Fibroblast of peridontal ligament (primary cell): ENCODE measurements at regions not wholly inside any gene's neighbourhood (a gene's known extent, or its start where the extent isn't known, plus 50 kb on each side); places are given as distances from the start of the nearest gene placed in this dataset.
"Not testable (repeated sequence)": the region's sequence is repeated elsewhere in the genome, so short reads cannot be mapped to it uniquely, and the experiment has no call there.

ENCODE experiments used
- DNase-seq: peaks from one replicate; pipeline ENCODE4 v3.0.0-alpha.2; 2010; ENCODE audit errors: extremely low read depth

DNA sequence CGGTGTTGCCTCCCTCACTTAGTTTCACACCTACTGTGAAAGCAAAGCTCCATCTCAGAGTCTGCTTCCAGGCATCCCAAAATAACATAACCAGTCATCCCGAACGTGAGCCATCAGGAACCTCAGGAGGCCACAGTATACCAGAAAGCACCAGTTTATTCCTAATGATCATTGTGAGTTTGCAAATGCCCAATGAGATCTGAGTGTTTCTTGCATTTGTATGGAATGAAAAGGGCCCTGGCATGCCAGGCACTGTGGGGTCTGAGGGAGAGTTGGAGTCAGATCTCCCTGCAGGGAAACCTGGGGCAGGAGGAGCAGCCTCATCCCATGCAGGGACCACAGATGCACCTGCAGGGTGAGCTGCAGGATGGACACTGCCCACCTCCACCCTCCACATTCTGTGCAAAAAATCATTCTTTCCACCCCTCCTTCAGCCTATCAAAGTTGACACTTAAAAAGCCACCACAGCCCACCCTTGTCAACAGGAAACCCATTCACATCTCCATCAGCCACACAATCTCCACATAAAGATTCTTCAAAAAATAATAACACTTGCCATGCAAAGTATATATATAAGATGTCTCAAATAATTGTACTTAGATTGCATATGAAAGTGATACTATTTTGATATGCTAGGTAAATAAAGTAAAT is 112.3 kb downstream of the GGTLC2 start:
- not testable (repeated sequence) for DNase-seq

DNA sequence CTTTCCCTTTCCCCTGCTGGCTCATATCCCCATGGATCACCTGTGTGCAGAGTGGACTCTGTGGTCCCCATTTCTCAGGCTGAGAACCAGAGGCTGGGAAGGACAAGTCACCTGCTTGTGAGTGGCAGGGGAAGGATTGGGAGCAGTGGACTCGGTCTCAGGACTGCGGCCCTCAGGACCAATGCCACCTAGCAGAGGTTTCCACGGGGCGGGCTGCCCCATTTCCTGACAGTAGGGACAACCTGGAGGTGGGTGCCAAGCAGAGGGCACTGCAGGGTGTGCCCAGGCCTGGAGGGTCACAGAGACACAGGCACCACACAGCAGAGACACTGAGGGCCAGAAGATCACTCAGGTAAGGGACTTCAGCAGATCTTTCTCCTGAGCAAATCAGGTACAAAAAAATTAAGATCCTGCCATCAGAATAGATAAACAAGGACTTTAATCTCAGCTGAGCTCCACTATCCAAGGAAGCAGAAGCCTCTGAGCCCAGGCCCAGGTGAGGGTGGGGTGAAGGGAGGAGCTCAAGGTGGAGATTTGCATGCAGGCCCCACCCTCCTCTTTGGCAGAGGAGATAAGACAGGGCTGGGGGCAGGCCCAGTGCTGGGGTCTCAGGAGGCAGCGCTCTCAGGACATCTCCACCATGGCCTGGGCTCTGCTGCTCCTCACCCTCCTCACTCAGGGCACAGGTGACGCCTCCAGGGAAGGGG is 113.8 kb downstream of the GGTLC2 start:
- not testable (repeated sequence) for DNase-seq

DNA sequence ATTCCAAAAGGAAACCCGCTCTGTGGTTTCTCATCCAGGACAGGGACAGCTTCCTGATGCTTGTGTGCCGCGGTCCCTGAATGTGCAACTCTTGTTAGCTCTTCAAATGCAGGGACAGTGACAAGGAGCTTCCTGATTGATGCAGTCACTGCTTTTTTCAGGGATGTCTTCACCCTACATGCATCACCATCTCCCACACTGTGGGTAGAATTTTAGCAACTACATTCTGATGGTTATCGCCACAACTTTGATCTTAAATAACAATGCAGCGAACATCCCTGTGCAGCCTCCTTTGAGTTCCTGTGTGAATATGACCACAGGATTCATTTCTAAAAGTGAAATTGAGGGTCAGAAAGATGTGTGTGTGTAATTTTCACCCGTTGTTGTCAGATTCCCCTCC is 115.0 kb downstream of the GGTLC2 start:
- DNase-seq, result no peak

DNA sequence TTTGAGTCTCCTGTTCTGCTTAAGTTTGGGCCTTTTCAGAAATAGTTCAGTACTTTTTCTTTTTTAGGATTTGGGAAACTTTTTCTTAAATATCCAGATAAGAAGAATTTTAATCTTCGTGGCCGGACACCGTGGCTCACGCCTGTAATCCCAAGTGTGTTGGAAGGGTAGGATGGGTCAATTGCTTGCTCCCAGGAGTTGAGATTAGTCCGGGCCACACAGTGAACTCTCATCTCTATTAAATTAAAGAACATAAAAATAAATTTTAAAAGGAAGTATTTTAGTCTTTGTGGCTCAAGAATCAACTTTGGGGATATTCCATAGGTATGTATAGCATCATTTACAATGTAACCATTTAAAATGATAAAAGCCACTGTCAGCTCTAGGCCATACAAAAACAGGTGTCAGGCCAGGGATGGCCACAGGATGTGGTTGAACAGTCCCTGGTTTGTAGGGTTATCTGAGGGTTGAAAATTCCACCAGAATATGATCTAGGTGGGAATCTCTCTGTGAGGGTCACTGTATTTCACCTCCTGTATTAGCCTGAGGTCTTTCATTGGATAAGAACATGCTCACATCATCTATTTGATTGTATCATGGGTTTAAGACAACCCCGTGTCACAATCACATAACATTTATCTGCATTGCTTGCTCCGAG is 115.6 kb downstream of the GGTLC2 start:
- no peak for DNase-seq

DNA sequence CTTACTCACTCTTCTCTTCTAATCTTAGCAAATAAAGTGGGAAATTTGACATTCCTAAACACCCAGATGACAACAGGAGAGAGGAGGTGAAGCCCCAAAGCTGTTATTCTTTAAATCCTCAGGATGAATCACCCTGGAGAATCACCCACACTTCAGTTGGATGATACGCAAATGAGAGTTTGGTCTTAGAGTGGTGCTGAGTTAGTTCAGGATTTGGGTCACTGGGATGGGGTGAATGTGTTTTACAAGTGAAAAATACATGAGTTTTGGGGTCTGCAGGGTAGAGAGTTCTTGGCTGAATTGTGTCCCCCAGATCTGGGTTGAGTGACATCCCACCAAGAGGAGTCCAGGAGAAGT is 117.2 kb downstream of the GGTLC2 start:
- DNase-seq, result no peak

DNA sequence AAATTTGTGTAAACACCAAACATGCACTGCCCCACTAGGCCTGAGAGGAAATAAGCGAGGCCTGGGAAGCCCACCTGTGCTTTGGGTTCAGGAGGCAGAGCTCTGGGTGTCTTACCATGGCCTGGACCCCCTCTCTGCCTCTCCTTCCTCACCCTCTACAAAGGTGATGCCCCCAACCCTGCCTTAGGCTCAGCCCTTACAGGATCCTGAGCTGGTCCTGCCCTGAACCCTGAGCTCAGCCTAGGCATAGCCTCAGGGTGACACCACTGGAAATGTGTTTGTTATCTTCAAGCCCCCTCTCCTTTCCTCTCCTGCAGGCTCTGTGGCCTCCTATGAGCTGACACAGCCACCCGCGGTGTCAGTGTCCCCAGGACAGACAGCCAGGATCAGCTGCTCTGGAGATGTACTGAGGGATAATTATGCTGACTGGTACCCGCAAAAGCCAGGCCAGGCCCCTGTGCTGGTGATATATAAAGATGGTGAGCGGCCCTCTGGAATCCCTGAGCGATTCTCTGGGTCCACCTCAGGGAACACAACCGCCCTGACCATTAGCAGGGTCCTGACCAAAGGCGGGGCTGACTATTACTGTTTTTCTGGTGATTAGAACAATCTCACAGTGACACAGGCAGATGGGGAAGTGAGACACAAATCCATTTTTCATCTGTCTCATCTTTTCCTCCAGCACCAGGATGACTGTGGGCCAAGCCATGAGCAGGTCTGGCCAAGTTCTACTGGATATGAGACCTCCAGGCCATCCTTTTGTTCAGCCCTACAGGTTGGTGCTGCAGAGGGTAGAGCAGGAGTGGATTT is 117.8 kb downstream of the GGTLC2 start:
- no peak for DNase-seq

DNA sequence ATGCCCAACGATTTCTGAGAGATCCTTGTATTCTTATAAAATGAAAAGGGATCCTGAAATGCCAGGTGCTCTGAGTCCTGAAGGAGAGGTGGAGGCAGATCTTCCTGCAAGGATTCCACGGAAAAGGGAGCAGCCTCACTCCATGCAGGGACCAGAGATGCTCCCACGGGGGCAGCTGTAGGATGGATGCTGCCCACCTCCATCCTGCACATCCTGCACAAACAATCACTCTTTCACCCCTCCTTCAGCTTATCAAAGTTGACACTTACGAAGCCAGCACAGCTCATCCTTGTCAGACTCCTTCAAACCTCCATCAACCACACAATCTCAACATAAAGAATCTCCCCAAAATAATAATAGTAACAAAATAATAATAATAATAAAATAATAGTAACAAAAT is 119.1 kb downstream of the GGTLC2 start:
- DNase-seq, result no peak

DNA sequence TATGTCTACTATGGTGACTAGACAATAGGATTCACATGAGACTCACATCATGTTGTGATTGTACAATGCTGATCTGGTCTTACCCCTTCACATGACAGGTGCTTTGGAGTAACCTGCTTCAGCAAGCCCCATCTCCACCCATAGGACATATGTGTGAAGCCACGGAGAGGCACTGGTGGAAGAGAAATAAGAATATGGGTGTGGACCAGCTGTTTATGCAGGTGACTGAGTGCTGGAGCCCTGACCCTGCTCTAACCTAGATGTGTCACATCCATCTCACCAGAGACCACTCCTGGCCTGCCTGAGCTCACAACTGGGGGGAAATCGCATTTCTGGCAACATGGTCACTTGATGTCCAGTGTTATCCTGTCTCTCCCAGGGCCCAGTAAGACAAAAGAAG is 119.7 kb downstream of the GGTLC2 start:
- DNase-seq, result no peak

DNA sequence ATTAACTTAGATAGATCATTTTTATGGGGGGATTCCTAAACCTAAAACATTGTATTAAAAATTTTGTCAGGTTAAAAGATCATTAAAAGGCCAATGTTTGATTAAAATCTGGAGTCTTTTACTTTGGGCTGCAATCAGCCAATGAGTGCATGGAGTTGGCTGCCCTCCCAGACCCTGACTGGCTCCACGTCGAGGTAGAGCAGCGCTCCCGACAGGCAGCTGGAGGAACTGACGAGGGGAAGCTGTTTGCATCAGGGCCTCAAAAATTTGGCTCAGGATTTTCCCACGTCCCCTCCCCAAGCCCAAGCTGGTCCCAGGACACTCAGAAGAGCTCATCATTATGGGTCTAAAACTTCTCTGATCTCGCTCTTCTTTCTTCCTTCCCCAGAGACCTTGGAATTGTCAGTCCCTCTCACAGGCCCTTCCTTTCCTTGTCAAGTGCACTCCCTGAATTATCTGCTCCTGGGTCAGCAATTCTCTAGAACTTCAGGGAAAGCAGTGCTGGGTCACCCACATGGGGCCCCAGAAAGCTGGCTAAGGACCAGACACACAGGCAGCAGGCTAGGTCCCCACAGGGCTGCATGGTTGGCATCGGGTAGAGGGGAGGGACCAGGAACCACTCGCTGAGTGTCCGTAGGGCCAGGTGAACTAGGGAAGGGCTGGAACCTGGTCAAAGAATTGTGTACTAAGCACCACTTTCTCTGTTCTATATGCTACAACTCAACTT is 119.6 kb upstream of the IGLL5 start:
- DNase-seq, result no peak

DNA sequence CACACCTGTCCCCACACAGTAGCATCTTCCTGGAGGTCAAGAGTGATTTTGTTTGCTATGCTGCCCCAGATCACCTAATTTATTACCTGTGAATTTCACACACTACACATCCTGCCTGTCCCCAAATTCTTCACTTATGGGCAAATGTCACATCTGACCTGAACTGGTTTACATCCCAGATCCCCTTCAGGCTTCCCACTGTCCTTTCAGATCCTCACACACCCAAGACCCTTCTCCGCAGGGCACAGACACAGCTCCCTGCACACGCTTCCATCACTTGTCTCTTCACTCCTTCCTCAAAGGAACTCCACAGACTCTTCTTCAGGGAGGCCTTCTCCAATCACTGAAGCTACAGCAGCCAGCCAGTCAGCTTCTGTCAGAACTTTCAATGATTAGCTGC is 118.7 kb upstream of the IGLL5 start:
- no peak for DNase-seq

DNA sequence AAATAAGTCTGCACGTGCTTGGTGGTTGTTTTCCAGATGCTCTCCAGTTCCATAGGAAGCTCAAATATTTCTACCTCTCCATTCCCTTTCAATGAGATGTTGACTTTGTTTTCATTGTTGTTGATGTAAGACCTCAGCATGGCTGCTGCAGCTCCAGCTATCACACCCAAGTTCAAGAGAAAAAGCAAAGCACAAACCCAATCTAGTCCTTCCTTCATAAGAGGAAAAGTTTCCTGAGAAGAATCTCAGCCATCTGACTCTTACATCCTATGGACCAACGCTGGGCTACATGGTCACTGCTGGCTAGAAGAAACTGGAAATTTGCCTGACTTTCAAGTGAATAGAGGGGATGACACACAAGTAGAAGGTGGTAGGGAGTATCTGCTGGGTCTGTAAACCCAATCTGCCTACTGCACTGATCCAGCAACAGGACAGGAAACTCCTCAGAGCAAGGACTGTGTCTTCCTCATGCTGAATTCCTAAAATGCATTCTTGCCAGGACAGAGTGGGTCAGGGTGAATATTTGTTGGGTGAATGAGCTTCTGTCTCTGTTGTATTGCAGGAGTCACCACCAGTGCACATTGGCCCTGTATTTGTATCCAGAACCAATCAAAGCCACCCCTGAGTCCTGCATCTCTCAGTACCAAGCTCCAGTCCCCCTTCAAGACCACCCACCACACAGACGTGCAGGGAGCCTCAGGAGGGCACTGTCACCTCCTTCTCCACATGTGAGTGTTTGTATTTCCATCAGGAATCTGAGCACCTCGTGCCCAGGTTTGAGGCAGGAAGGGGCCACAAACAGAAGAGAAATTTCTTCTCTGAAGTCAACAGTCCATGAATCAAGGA is 118.0 kb upstream of the IGLL5 start:
- no peak for DNase-seq

DNA sequence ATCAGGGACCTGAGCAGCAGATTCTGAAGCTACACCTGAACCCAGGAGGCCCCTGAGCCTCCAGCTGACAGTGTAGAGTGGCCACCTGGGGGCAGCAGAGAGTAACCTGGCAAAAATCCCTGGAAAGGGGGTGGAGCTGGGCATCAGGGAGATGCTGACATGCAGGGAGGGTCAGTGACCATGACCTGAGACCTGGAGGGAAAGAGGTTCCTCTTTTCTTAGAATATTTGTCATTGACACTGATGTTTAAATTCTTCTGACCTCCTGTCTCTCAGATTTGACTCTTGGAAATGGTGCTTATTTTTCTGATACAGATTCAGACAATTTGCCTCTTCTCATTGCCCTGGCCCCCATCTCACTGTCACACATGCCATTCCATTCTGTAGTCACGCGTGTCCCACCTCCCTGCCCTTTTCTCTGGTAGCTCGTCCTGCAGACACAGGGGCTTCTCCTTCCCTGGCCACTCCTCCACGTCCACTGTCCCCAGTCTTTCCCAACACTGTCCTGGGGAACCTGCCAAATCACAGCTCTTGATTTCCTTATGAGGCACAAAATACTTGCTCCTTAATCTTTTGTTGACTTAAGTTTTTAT is 117.2 kb upstream of the IGLL5 start:
- peak; percentile 14 for DNase-seq

DNA sequence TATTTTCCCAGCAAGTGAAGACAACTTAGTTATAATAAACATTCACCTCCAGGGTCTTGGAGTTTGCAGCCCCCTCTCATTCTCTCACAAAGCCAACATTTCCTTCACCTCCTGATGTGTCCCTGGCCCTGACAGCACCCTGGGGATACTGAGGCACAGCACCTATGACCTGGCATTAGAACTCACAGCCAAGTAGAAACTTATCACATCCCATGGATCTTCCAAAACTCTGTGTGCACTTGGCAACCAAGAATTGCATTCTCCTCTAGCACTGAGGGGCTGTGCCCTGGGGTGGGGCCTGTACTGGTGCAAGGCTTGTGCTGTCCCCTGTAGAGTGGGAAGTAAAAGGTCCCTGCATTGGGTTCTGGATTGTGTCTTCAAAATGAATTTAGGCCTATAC is 116.7 kb upstream of the IGLL5 start:
- no peak for DNase-seq

DNA sequence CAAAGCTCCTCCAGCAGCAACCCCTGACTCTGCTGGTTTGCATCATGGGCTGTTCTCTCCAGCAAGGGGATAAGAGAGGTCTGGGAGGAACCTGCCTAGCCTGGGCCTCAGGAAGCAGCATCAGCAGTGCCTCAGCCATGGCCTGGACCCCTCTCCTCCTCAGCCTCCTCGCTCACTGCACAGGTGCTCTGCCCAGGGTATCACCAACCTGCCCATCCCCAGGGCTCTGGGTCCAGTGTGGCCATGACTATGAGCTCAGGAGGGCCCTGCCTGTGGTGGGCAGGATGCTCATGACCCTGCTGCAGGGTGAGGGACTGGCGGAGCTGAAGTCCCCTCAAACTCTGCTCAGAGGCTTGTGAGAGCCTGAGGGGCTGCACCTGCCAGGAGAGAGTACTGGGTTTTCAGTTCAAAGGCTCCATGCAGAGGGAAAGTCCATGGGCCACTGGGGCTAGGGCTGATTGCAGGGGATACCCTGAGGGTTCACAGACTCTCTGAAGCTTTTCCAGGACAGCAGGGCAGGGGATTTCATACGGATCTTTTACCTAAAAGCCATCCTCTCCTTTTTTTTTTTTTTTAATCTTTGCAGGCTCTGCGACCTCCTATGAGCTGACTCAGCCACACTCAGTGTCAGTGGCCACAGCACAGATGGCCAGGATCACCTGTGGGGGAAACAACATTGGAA is 115.8 kb upstream of the IGLL5 start:
- DNase-seq, result no peak

DNA sequence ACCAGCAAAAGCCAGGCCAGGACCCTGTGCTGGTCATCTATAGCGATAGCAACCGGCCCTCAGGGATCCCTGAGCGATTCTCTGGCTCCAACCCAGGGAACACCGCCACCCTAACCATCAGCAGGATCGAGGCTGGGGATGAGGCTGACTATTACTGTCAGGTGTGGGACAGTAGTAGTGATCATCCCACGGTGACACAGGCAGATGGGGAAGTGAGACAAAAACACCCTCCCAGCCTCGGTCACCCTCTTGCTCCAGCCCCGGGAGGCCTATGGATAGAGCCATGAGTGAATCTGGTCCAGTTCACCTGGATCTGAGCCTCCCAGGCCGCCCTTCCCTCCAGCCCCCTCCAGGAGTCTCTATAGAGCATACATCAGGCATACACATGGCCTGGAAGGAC is 115.2 kb upstream of the IGLL5 start:
- no peak for DNase-seq

DNA sequence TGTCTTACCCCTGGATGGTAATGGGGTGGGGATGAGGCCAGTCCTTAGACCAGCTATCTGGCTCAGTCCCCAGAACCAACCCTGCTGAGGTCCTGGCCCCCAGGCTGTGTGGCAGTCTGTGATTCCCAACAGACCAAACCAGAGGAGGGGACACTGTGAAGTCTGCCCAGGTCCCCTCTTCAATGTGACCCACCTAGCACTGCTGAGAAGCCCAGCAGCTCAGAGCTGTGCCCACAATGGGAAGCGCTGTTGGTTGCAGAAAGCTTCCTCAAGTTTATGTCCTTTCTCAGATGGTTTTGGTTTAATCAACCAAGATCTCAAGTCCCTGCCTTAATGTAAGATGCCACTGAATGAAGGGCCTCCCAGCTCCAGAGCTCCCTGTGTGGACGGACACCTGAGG is 114.7 kb upstream of the IGLL5 start:
- no peak for DNase-seq

DNA sequence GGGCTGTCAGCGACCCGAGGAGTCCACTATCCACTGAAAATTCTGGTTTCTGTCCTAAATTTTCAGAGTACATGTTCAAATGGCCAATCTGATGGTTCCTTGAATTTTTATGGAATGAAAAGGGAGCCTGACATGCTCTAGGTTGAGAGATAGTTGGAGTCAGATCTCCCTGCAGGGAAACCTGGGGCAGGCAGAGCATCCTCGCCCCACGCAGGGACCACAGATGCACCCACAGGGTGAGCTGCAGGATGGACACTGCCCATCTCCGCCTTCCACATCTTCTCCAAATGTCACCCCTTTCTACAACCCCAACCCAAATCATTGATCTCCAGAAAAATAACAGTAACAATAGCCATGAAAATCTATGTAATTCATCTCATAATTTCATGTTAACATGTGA is 114.2 kb upstream of the IGLL5 start:
- DNase-seq, result no peak

DNA sequence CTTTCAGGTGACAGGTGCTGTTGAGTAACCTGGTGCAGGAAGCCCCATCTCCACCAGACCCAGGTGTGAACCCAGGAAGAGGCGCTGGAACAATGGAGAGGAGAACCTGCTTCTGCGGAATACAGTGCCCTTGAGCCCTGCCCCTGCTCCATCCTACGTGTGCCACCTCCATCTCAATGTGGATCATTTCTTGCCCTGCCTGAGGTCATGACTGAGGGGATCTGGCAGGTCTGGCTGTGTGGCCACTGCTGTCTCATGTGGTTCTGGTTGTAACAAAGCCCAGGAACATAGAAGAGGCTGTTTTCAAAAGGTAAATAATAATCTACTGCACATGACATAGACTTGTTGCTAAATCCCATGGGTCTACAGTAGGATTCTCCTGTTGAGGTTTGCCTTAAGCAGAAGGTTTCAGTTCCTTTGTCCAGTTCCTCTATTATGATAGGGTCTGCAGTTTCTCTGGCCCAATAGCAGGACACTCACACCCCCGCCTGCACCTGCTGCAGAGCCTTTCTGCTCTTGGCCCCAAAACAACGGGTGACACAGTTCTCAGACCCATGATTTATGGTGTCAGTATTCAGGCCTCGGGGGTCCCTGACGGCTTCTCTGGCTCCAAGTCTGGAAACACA is 113.5 kb upstream of the IGLL5 start:
- no peak for DNase-seq

DNA sequence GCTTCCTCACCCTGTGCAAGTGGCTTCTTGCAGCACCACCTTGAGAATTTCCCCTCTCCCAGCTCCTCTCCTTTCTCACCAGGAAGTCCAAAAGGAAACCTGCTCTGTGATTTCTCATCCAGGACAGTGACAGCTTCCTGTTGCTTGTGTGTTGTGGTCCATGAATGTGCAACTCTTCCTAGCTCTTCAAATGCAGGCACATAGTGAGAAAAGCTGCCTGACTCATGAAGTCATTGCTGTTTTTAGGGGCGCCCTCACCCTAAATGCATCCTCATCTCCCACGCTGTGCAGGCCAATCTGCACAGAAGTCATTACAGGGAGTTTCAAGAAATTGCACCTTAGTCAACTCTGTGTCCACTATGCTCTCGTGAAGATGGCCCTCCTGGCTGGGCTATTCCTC is 112.9 kb upstream of the IGLL5 start:
- not testable (repeated sequence) for DNase-seq
